Natural killer cell (primary cell): ENCODE measurements at regions not wholly inside any gene's neighbourhood (a gene's known extent, or its start where the extent isn't known, plus 50 kb on each side); places are given as distances from the start of the nearest gene placed in this dataset.

ENCODE experiments used
- ATAC-seq, 3 donors: fragments of 150-1000 bp in 2 of 3; fragments of 200-7000 bp in 1 of 3; cut with Tn5 transposase; 1 replicate in 1 of 3; 2 replicates in 2 of 3; pipeline ENCODE4 v1.10.0; 2021; ENCODE audit warnings: mild to moderate bottlenecking in 2 of 3, moderate library complexity in 2 of 3
- DNase-seq, 2 donors: peaks; one replicate each; pipeline versions ENCODE4 v3.0.0 to v3.0.0-alpha.2; 2013 to 2021; ENCODE audit warnings: mixed read lengths in 1 of 2
- H3K27ac ChIP-seq: one replicate; pipeline ENCODE4 v1.5.1; 2013; ENCODE audit warnings: mild to moderate bottlenecking, low read length
- H3K27me3 ChIP-seq: one replicate; pipeline ENCODE4 v1.6.1; 2013; ENCODE audit warnings: low read length; ENCODE audit not compliant: control insufficient read depth, insufficient read depth
- H3K36me3 ChIP-seq: one replicate; pipeline ENCODE4 v1.6.1; 2013; ENCODE audit warnings: low read length; ENCODE audit not compliant: control insufficient read depth, insufficient read depth
- H3K4me1 ChIP-seq: one replicate; pipeline ENCODE4 v1.6.1; 2013; ENCODE audit warnings: low read length; ENCODE audit not compliant: control insufficient read depth, insufficient read depth
- H3K4me3 ChIP-seq: one replicate; pipeline ENCODE4 v1.5.1; 2013; ENCODE audit warnings: low read length
- H3K9me3 ChIP-seq: one replicate; pipeline ENCODE4 v1.6.1; 2013; ENCODE audit warnings: low read length; ENCODE audit not compliant: control insufficient read depth, insufficient read depth
- H3K27ac Mint-ChIP-seq, 2 donors: one replicate each; pipeline ENCODE4 v1.8.0; 2022; ENCODE audit warnings: mild to moderate bottlenecking in 2 of 2, mixed read lengths in 2 of 2, moderate library complexity in 1 of 2
- H3K27me3 Mint-ChIP-seq, 2 donors: one replicate each; pipeline ENCODE4 v1.8.0; 2022; ENCODE audit warnings: low read depth in 2 of 2, mixed read lengths in 2 of 2
- H3K36me3 Mint-ChIP-seq: one replicate; pipeline ENCODE4 v1.8.0; 2022; ENCODE audit warnings: mixed read lengths
- H3K4me1 Mint-ChIP-seq, 2 donors: one replicate each; pipeline ENCODE4 v1.8.0; 2022; ENCODE audit warnings: mixed read lengths in 2 of 2
- H3K4me3 Mint-ChIP-seq: one replicate; pipeline ENCODE4 v1.8.0; 2022; ENCODE audit warnings: mild to moderate bottlenecking, moderate library complexity, mixed read lengths
- H3K9me3 Mint-ChIP-seq, 2 donors: one replicate each; pipeline ENCODE4 v1.8.0; 2022; ENCODE audit warnings: mixed read lengths in 2 of 2
- WGBS: methylation state at CpG from one replicate; pipeline ENCODE4 v1.1.7; 2013; ENCODE audit warnings: missing lambda C conversion rate; ENCODE audit not compliant: insufficient coverage; 5-methylcytosine and 5-hydroxymethylcytosine counted together
- intact Hi-C: fragments of 100-400 bp; cut with micrococcal nuclease; formaldehyde crosslinking; loops from one replicate; pipeline ENCODE4 v1.14.2; 2022
- TF ChIP-seq, protein P1 (sequence below): fragments of 200-600 bp; IDR thresholded peaks from one replicate; pipeline ENCODE4 v1.8.0; 2022; ENCODE audit warnings: antibody characterized with exemption

GRCh38 chr4:97003715-97004114 lies 1139.6 kb downstream of the STPG2 start:
- no peaks in the 10 kb centered on the region for H3K9me3 ChIP-seq
- Mint-ChIP-seq H3K27ac (no peak overlapping the region), H3K4me1 (no peaks in the 10 kb centered on the region), H3K27me3 (no peaks in the 10 kb centered on the region), H3K4me3 (no peak overlapping the region), H3K9me3 (peaks cover 9 to 16% of the 10 kb centered on the region in 2 donors), H3K36me3 (peaks cover 6% of the 10 kb centered on the region)
- ATAC-seq (no peak), DNase-seq (no peak)
- H3K4me3 ChIP-seq, result no peak overlapping the region
- intact Hi-C loops, result no loop called here
- H3K27ac ChIP-seq, result no peak overlapping the region
- no peaks in the 10 kb centered on the region for H3K4me1 ChIP-seq
- TF ChIP-seq, protein P1, sequence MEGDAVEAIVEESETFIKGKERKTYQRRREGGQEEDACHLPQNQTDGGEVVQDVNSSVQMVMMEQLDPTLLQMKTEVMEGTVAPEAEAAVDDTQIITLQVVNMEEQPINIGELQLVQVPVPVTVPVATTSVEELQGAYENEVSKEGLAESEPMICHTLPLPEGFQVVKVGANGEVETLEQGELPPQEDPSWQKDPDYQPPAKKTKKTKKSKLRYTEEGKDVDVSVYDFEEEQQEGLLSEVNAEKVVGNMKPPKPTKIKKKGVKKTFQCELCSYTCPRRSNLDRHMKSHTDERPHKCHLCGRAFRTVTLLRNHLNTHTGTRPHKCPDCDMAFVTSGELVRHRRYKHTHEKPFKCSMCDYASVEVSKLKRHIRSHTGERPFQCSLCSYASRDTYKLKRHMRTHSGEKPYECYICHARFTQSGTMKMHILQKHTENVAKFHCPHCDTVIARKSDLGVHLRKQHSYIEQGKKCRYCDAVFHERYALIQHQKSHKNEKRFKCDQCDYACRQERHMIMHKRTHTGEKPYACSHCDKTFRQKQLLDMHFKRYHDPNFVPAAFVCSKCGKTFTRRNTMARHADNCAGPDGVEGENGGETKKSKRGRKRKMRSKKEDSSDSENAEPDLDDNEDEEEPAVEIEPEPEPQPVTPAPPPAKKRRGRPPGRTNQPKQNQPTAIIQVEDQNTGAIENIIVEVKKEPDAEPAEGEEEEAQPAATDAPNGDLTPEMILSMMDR, result no peak
- H3K36me3 ChIP-seq, result no peaks in the 10 kb centered on the region
- no peaks in the 10 kb centered on the region for H3K27me3 ChIP-seq

- DNase-seq (no peak), ATAC-seq (no peak)
- Mint-ChIP-seq H3K27ac (no peak overlapping the region), H3K27me3 (no peaks in the 10 kb centered on the region), H3K36me3 (no peaks in the 10 kb centered on the region), H3K4me1 (no peaks in the 10 kb centered on the region), H3K4me3 (no peak overlapping the region), H3K9me3 (peaks cover 6 to 10% of the 10 kb centered on the region in 2 donors)
- Histone ChIP-seq H3K36me3 (no peaks in the 10 kb centered on the region), H3K4me1 (no peaks in the 10 kb centered on the region), H3K4me3 (no peak overlapping the region), H3K9me3 (no peaks in the 10 kb centered on the region), H3K27ac (no peak overlapping the region), H3K27me3 (no peaks in the 10 kb centered on the region)
- TF ChIP-seq, protein P1, result no peak
- 80% methylated on average over 1 of the region's 3 CpGs for WGBS
- intact Hi-C loops, result no loop called here
These were observed 1130.0 kb downstream of the STPG2 start for GRCh38 chr4:97013309-97013708.

DNA sequence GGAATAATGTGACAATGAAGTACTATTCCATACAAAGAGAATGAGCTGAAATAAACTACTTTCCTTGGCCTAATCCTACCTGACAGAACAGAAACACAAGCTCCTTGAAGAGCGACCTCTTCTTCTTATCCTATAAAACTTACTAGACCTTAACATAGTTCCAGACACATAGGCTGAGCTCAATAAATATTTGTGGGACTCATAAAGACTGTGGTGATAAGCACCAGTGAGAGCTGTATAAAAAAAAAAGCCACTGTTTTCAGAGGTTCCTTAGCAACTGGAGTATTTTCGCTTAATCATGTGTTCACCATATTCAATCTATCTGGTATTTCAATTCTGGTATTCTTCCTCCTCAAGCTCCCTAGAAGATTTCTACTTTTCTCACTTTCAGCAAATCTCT lies 1129.6 kb downstream of the STPG2 start:
- no peak for ATAC-seq
- intact Hi-C loops, result no loop called here
- 75% methylated on average over 2 of the region's 2 CpGs for WGBS
- Mint-ChIP-seq H3K9me3 (peaks cover 6 to 10% of the 10 kb centered on the region in 2 donors), H3K27ac (no peak overlapping the region), H3K36me3 (no peaks in the 10 kb centered on the region), H3K4me3 (no peak overlapping the region), H3K27me3 (no peaks in the 10 kb centered on the region), H3K4me1 (no peaks in the 10 kb centered on the region)
- H3K9me3 ChIP-seq, result no peaks in the 10 kb centered on the region
- TF ChIP-seq, protein P1, result no peak
- no peak overlapping the region for H3K27ac ChIP-seq
- no peak for DNase-seq
- H3K4me1 ChIP-seq, result no peaks in the 10 kb centered on the region
- H3K4me3 ChIP-seq, result no peak overlapping the region
- no peaks in the 10 kb centered on the region for H3K27me3 ChIP-seq
- no peaks in the 10 kb centered on the region for H3K36me3 ChIP-seq

- H3K27ac ChIP-seq, result no peak overlapping the region
- H3K27me3 ChIP-seq, result no peaks in the 10 kb centered on the region
- no peak overlapping the region for H3K4me3 ChIP-seq
- Mint-ChIP-seq H3K9me3 (peaks cover 8 to 14% of the 10 kb centered on the region in 2 donors), H3K4me3 (no peak overlapping the region), H3K4me1 (no peaks in the 10 kb centered on the region), H3K27ac (no peak overlapping the region), H3K36me3 (no peaks in the 10 kb centered on the region), H3K27me3 (no peaks in the 10 kb centered on the region)
- H3K36me3 ChIP-seq, result no peaks in the 10 kb centered on the region
- DNase-seq, result no peak
- TF ChIP-seq, protein P1, result no peak
- 73% methylated on average over 1 of the region's 1 CpG for WGBS
- H3K9me3 ChIP-seq, result no peaks in the 10 kb centered on the region
- no peaks in the 10 kb centered on the region for H3K4me1 ChIP-seq
- intact Hi-C loops, result no loop called here
- no peak for ATAC-seq
These were observed 1128.0 kb downstream of the STPG2 start for GRCh38 chr4:97015301-97015700.
